Prostate gland (tissue), 2 donors: ENCODE measurements at regions not wholly inside any gene's neighbourhood (a gene's known extent, or its start where the extent isn't known, plus 50 kb on each side); places are given as distances from the start of the nearest gene placed in this dataset.

Experiments
- DNase-seq: peaks from one replicate; pipeline ENCODE4 v3.0.0-alpha.2; 2019; ENCODE audit warnings: low spot score
- H3K27ac ChIP-seq, 2 donors: fragments of 200-600 bp; sonication (generic); 2 replicates each; pipeline ENCODE4 v1.5.1; 2017 to 2019
- H3K27me3 ChIP-seq: fragments of 200-600 bp; sonication (generic); replicated peaks from 2 replicates; pipeline ENCODE4 v1.5.1; 2019; ENCODE audit not compliant: insufficient read depth
- H3K36me3 ChIP-seq, 2 donors: fragments of 200-600 bp; sonication (generic); 1 replicate in 1 of 2; 2 replicates in 1 of 2; pipeline versions ENCODE4 v1.5.1 to v1.8.1; 2017 to 2019
- H3K4me1 ChIP-seq: fragments of 200-600 bp; sonication (generic); replicated peaks from 2 replicates; pipeline ENCODE4 v1.5.1; 2019
- H3K4me3 ChIP-seq, 2 donors: fragments of 200-600 bp; sonication (generic); 2 replicates each; pipeline ENCODE4 v1.5.1; 2017 to 2019
- H3K9me3 ChIP-seq: fragments of 200-600 bp; sonication (generic); 2 replicates; pipeline ENCODE4 v1.5.1; 2017
- CTCF ChIP-seq, 4 experiments: fragments of 200-600 bp in 2 of 4; fragments of 450-650 bp in 2 of 4; sonication (generic) in 2 of 4; IDR thresholded peaks; 1 replicate in 3 of 4; 2 replicates in 1 of 4; pipeline ENCODE4 v1.5.1; 2016 to 2019; ENCODE audit warnings: antibody characterized with exemption in 4 of 4, mild to moderate bottlenecking in 2 of 4, moderate library complexity in 2 of 4
- POLR2A ChIP-seq: fragments of 450-650 bp; IDR thresholded peaks from one replicate; pipeline ENCODE4 v1.6.1; 2016; ENCODE audit warnings: antibody characterized with exemption, mild to moderate bottlenecking
- POLR2AphosphoS5 ChIP-seq: sonication (generic); formaldehyde crosslinking; IDR thresholded peaks from one replicate; pipeline ENCODE4 v1.6.1; 2017; ENCODE audit warnings: antibody characterized with exemption
- WGBS: methylation state at CpG from one replicate; pipeline ENCODE4 v1.1.5; 2018; 5-methylcytosine and 5-hydroxymethylcytosine counted together
- intact Hi-C: fragments of 100-400 bp; cut with DNase I; formaldehyde crosslinking; loops from one replicate; pipeline ENCODE4 v1.14.2; 2022

GRCh38 chr5:36528588-36528987 lies 77.8 kb upstream of the SLC1A3 start:
- Histone ChIP-seq H3K4me3 (no peak overlapping the region), H3K9me3 (no peaks in the 10 kb centered on the region), H3K27ac (no peak overlapping the region), H3K4me1 (no peaks in the 10 kb centered on the region), H3K27me3 (no peaks in the 10 kb centered on the region), H3K36me3 (no peaks in the 10 kb centered on the region)
- intact Hi-C loops = no loop called here
- 66% methylated on average over 6 of the region's 6 CpGs for WGBS
- DNase-seq = no peak
- no peak for TF ChIP-seq POLR2AphosphoS5

- no peaks in the 10 kb centered on the region for H3K9me3 ChIP-seq
- intact Hi-C loops = no loop called here
- no peak for DNase-seq
- no peaks in the 10 kb centered on the region for H3K27me3 ChIP-seq
- H3K36me3 ChIP-seq = no peaks in the 10 kb centered on the region
- H3K4me3 ChIP-seq = no peak overlapping the region
- no peak overlapping the region for H3K27ac ChIP-seq
- H3K4me1 ChIP-seq = no peaks in the 10 kb centered on the region
- TF ChIP-seq POLR2A (no peak), POLR2AphosphoS5 (no peak), CTCF (IDR thresholded peaks at IDR 0.05) (no peak)
- WGBS = 75% methylated on average over 1 of the region's 1 CpG
These were observed 77.3 kb upstream of the SLC1A3 start for GRCh38 chr5:36529142-36529541.

GRCh38 chr5:36530215-36530614 lies 76.2 kb upstream of the SLC1A3 start:
- WGBS = 17% methylated on average over 2 of the region's 2 CpGs

GRCh38 chr5:36531401-36531800 lies 75.0 kb upstream of the SLC1A3 start:
- Histone ChIP-seq H3K36me3 (no peaks in the 10 kb centered on the region), H3K9me3 (no peaks in the 10 kb centered on the region), H3K4me1 (no peaks in the 10 kb centered on the region), H3K27me3 (no peaks in the 10 kb centered on the region), H3K27ac (no peak overlapping the region), H3K4me3 (no peak overlapping the region)
- intact Hi-C loops = no loop called here
- 91% methylated on average over 1 of the region's 1 CpG for WGBS
- DNase-seq = no peak
- TF ChIP-seq POLR2AphosphoS5 (no peak), CTCF (IDR thresholded peaks at IDR 0.05) (no peak), POLR2A (no peak)

More at GRCh38 chr5:36530215-36530614, 76.2 kb upstream of the SLC1A3 start:
- Histone ChIP-seq H3K27ac (no peak overlapping the region), H3K9me3 (no peaks in the 10 kb centered on the region), H3K4me1 (no peaks in the 10 kb centered on the region), H3K27me3 (no peaks in the 10 kb centered on the region), H3K4me3 (no peak overlapping the region), H3K36me3 (no peaks in the 10 kb centered on the region)
- TF ChIP-seq POLR2A (no peak), CTCF (IDR thresholded peaks at IDR 0.05) (no peak)
- intact Hi-C loops = no loop called here
- no peak for DNase-seq

- no peaks in the 10 kb centered on the region for H3K27me3 ChIP-seq
- no peak overlapping the region for H3K27ac ChIP-seq
- WGBS = 58% methylated on average over 5 of the region's 5 CpGs
- no peaks in the 10 kb centered on the region for H3K9me3 ChIP-seq
- H3K4me1 ChIP-seq = no peaks in the 10 kb centered on the region
- DNase-seq = no peak
- H3K36me3 ChIP-seq = no peaks in the 10 kb centered on the region
- no peak overlapping the region for H3K4me3 ChIP-seq
- no peak for TF ChIP-seq POLR2AphosphoS5
- TF ChIP-seq POLR2A = no peak
- intact Hi-C loops = no loop called here
These were observed 71.0 kb upstream of the SLC1A3 start for GRCh38 chr5:36535378-36535777.

- no peak for DNase-seq
- 63% methylated on average over 4 of the region's 4 CpGs for WGBS
- no peak overlapping the region for H3K4me3 ChIP-seq
- no peak overlapping the region for H3K27ac ChIP-seq
- intact Hi-C loops = no loop called here
- H3K9me3 ChIP-seq = no peaks in the 10 kb centered on the region
- H3K27me3 ChIP-seq = no peaks in the 10 kb centered on the region
- no peaks in the 10 kb centered on the region for H3K36me3 ChIP-seq
- TF ChIP-seq POLR2A (no peak), POLR2AphosphoS5 (no peak), CTCF (IDR thresholded peaks at IDR 0.05) (no peak)
- H3K4me1 ChIP-seq = no peaks in the 10 kb centered on the region
These were observed 70.4 kb upstream of the SLC1A3 start for GRCh38 chr5:36535859-36536615.
